ENCODE measurements at regions not wholly inside any gene's neighbourhood (a gene's known extent, or its start where the extent isn't known, plus 50 kb on each side); places are given as distances from the start of the nearest gene placed in this dataset.

DNA sequence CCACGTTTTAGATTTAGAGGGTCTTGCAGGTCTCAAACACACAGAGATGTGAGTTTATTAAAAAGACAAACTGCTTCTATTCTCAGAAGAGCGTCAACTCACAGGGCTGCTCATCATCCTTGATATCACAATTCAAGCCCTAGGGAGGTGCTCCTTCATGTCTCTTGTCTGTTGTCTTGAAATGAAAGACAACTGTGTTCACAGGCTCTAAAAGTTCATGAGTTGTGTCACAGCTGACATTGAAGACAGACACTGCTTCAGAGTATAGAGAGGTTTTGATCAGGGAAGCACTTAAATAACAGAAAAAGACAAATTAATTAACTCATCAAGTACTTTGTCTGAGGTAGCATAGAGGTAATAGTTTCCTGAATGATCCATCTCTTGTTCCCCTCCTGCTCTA, 1917.6 kb upstream of the WWC1 start:
- no peak for DNase-seq

DNA sequence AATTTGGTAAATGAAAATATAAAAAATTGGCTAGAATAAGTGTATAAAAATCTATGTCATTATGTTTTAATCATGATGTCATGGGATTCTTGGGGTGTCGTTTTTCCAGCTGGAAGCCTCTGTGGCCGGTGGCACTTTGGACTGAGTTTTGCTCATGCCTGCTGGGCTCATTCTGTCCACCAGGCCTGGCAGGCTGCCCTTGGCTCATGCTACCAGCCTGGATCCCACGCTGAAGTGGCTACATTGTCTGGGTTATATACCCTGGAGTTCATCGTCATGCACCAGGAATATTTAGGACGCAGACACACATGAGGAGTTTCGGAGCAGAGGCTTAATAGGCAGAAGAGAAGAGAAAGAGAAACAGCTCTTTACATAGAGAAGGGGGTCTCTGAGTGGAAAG, 1913.7 kb upstream of the WWC1 start:
- DNase-seq, result no peak

DNA sequence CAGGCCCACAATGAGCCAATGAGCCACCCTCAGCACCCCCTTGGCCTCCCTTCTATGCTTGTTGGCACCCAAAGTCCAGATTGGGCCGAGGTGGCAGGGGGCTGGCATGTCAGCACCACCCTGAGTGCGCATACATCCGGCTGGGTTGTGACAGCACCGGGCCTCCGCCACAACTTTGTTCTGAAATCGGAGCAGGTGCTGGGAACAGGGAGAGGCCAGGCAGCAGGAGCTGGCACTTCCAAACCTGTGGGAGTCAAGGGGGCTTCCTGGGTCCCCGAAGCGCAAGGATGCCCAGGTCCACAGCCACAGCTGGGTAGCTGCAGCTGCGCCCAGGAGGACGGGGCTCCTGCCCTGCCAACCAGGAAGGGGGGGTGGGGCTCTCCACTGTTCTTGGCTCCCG, 1911.9 kb upstream of the WWC1 start:
- no peak for DNase-seq

DNA sequence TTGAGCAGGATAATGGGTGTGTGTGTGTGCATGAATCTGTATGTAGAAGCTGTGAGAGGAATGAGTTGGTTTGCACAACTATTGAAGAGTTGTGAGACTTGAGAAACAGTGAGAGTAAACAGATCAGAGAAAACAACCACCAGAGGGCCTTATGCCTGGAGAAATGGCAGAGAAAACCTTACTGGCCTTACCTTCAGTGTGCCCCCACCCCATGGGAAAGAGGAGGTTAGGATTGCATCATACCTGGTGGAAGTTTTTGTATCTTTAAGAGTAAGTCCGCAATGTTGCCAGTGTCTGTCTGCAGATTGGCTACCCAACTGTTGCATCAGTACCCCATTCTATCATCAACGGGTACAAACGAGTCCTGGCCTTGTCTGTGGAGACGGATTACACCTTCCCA, 1909.4 kb upstream of the WWC1 start:
- DNase-seq, result no peak

DNA sequence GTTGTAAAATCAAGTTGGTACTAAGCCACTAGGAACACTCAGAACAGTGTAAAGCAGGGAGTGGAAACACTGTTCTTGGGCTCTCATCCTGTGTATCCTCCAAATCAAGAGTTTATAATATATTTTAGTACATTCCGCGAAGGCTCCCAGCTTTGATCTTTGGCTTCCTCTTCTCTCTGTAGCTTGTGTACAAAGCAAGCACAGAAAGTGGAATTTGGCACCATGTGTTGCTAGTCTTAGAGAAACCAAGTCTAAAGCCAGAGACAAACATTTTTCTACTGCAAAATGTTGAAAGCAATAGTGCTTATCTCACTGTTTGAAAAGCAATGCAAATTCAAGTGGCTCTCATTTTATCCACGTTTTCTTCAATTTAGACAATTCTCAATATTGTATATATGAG, 1893.3 kb upstream of the WWC1 start:
- DNase-seq, result no peak

DNA sequence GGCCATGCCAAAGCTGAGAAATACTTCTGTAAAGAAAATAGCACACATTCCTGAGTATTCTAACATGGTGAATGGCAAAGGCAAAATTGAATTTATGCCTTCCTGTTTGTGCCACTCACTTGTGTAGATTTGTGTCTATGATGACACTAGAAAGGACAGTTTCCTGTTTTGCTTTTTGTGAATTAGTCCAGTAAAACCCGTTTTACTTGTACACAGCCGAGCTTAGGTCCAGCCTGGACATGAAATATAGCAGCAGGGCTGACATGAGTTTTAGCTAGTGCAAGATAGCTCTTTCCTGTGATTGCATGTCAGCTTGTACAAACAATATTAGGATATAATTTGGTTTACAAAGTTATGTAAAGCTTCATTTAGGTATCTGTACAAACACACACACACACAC, 1891.7 kb upstream of the WWC1 start:
- no peak for DNase-seq

DNA sequence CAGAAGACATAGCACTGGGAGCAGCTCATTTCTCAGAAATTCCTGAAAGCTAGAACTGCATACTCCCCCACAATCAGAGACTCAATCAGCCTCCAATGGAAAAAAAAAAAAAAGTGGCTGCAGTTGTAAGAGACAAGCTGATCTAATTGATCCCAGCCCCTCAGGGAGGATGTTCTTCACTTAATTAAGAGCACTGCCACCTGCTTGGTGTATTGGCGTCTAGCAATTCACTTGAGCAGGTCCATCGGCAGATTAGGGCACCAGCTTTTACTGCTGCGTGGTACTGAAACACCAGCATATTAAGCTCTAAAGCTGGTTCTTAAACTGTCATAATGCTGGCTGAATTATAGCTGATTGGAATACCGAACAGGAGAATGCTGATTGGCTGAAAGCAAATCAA, 1890.1 kb upstream of the WWC1 start:
- DNase-seq, result no peak

DNA sequence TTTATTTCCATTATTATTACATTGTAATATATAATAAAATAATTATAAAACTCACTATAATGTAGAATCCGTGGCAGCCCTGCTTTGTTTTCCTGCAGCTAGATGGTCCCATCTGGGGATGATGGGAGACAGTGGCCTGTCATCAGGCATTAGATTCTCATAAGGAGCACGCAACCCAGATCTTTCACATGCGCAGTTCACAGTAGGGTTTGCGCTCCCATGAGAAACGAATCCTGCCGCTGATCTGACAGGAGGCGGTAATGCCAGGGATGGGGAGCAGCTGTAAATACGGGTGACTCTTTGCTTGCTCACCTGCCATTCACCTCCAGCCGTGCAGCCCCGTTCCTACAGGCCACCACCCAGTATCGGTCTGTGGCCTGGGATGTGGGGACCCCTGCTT, 1879.3 kb upstream of the WWC1 start:
- no peak for DNase-seq

DNA sequence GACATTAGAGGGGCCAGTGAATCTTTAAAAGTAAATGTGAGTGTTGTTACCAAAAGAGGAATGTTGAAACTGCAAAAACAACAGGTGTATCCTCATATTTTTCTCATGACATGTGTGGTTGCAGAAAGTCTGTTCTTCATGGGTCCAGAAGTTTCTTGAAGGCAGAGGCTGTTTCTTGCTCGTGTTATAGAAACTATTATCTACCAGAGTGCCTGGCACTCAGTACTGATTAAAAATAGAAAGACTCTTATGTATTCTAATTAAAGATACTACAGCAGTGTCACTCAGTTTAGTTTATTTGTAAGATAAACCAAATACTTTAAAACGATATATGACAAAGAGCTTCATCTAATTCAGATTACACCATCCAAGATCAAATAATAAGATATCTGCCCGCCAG, 1864.2 kb upstream of the WWC1 start:
- no peak for DNase-seq

DNA sequence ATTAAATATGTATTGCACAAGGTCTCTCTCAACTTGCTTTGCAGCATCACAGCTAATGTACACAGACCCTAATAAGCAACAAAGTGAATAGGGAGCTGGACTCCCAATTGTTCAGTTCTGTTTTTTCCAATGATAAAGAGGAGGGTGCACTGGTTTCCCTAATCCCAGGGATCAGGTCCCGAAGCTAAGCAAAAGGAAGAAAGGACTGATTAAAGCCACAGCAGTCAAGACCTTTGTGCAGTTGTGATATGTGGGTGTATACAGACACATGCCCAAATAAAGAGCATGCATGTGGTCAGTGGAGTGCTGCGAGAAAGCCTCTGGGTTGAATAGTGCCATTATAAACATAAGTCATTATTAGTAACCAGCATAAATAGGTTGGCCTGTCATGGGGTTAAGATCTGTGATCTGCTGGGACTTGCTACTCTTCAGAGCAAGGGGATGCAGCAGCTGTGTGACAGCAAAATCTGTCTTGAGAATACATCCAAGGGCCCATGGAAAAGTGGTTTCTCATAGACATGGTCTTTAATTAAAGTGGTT, 1863.1 kb upstream of the WWC1 start:
- no peak for DNase-seq

DNA sequence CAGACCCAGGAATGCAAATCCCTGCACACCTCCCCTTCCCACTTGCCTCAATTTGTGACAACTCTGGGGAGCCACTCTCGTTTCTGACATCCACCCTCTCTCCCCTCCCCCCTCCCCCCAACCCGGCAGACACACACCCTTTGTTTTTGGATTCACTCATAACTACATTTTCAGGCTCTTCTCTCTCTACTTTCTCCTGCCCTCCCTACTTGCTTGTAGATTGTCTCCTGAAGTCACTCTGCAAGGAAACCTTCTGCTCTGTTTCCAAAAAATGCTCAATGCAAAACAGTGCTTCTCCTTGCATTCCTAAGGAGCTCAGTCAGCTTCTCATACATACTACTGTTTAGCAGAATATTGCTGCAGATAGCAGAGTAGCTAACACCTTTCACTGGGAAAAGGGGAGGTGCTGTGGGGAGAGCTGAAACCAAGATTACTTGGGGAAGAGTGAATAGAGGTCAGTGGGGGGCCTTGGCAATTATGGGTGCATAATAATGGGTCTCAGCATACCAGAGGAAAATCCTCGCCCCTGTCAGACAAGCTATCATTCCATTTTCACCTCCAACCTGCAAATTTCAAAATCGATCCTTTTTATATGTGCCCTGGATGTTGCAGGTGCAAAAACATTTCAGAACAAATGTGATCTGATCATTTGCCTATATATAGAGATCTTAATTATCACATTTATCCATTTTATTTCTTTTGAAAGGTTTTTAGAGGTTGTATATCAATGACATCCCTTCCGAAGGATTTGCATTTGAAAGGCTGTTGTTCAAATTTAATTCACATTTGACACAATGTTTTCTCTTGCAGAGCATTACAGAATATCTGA, 1860.7 kb upstream of the WWC1 start:
- DNase-seq, result no peak

DNA sequence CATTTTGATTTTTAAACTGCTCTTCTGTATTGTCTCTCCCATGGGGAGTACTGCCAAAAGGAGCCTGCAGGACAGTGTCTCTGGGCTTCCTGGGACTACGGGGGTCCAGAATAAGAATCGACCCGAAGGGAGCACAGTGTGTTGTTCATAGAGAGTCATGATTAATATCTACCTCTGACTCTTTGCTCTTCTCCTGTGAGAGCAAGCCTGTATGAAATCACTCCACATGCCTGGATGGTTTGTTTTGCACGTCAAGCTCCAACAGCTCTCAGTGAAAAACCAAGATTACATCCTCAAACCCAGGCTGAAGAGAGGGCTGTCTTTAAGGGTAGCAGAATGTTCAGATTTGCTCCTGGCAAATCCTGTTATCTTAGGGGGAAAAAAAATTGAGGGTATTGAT, 1860.0 kb upstream of the WWC1 start:
- no peak for DNase-seq

DNA sequence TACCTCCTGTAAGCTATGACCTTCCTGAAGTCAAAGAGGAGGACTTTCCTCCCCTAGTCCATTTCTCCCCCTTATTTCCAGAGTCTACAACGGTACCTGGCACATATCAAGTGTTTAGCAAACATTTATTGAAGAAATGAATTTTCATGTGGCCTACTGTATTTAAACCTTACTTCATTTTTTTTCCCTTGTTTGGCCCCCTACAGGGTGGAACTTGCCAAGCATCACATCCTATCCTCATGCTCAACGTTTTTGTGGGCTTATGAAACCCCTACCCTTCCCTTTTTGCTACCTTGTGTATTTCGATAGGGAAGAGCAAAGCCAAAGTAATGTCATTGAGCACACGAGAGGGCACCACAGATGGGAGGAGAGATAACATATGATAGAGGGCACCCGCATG, 1857.8 kb upstream of the WWC1 start:
- no peak for DNase-seq

DNA sequence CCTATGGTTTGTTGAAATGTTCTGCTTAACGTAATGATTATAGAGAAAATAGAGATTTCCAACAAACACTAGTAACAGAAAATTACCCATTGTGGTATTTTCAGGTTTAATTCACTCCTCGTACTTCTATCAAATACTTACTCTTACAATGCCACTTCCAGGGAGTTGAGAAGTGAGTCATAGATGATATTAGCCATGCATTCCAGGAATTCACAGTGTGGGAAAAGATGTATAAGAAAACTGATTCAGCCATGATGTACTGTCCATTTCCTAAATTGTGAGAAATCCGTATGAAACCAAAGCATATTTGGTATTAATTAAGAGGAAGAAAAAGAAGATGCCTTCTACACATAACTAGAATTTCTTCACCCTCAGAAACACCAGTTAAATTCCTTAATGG, 1854.6 kb upstream of the WWC1 start:
- DNase-seq, result no peak

DNA sequence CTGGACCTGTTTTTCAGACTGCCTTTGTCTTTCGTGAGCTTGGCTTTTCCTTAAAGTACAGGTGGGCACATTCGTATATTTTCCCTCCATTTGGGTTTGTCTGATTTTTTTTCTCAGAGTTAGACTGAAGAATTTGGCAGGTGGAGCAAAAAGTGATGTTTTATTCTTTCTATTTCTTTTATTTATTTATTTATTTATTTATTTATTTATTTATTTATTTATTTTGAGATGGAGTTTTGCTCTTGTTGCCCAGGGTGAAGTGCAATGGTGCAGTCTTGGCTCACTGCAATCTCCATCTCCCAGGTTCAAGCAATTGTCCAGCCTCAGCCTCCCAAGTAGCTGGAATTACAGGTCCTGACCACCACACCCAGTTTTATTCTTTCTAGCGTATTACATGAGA, 1805.1 kb upstream of the WWC1 start:
- no peak for DNase-seq

DNA sequence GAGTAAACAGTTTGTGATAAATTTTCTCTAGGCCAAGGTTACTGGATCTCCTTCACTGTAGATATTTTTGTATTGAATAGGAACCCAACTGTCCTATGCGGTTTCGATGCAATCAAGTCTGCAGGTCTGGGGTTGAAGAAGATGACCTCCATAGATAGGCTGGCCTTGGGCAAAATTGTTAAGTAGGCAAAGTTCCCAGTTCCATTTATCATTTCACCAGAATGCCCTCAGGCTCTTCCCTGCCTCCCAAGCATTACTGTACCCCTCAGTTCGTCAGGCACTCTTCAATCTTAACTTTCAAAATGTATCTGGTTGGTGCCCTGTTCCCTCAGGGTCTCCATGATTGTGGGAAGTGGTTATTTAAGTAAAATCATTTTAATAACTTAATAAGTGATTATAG, 1802.9 kb upstream of the WWC1 start:
- DNase-seq, result no peak

DNA sequence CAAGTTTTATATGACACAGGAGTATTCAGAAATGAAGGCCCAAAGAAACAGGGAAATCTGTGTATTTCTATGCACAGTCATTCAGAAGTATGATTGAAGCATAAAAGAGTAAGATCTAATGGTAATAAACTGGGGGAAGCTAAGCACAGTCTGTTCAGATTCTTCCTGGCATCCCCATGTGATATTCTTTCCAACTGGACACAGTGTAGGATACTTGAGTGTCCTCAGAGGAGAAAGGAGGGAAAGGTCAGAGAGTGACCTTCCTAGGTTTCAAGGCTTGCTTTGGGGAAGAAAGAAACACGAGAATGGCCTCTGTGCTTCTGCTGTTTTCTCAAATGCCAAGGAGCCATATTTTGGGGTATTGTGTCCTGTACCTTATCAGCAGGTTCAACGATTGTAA, 1798.4 kb upstream of the WWC1 start:
- DNase-seq, result no peak

DNA sequence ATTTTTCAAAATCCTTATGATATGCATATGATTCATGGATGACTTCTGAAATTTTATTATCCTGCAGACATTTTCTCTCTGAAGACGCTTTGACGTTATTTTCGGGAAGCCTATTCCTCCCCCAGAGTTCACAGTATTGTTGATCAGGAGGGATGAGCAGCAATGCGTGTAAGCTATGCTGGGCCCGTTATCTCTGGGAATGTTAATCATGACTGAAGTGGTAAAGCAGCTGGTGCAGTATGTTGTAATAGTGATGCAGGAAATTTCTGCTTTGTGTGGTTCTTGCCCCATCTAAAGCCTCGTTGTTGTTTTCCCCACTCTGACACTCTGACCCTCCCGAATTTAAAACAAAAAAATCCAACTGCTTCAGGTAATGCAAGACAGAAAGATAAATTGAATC, 1797.8 kb upstream of the WWC1 start:
- DNase-seq, result no peak

DNA sequence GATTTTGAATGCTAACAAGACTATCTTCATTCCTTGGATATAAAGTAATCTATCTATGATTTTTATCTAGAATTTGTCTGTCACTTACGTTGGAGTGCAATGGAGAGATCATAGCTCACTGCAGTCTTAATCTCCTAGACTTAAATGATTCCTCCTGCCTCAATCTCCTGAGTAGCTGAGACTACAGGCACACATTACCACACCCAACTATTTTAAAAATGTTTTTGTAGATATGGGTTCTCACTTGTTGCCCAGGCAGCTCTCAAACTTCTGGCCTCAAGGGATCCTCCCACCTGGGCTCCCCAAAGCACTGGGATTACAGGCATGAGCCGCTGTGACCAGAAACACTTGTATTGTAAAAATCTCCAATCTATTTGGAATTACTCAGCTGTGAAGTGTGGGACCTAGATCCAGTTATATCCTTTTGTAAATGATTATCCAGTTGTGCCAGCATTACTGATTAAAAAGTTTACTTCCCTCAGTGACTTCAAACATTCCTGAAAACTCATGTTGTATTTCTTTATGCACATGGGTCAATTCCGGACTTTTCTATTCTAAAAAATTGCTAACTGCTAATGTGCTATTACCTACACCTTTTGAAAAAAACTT, 1793.8 kb upstream of the WWC1 start:
- no peak for DNase-seq

DNA sequence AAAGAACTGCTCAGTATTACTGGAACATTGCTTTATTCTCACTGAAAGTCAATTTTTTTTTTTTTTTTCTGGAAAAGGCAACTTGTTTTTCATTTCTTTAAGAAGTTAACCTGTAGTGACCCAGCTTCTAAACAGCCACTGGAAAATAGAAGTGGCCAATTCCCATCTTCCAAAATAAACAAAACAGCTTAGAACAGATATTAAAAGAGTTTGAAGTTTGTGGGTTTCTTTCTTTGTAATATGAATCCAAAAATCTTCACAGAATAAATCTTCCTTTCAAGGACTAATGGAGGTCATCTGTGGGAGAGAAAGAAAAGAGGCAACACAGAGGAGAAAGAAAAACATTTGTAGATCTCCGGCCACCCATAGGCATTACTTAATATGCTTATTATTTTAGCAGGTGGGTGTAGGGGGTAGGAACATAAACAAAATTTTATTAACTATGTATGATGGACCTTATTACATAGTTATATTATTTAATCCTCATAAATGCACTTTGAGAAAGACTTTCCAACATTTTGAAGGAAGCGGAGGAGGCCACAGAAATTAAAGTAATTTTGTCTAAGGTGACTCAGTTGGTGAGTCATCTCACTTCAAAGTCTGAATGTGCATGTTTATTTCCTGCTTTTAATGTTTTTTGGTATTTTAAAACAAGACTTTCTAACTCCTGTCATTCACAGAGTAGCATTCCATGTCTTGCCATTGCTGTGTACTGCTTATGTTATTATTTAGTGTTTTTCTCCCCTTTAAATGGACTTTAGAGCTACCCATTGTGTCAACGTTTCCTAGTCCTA, 1791.8 kb upstream of the WWC1 start:
- DNase-seq, result no peak

DNA sequence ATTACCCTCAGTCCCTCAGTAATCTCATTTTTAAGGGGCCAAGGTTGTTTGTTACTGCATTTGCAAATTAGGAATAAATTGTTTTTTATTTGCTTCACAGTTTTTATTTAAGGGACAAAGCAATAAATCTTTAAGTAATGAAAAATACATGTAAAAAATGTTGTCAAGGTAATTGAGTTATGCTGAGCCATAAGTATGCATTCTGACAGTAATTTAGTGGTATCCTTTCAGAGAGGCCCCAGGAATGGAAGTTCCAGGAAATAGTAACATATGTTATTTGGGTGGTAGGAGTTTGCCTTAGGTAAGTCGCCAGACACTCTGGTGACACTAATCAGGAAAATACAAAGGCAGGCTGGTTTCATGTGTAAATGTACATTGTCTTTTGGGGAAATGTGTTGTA, 1787.9 kb upstream of the WWC1 start:
- DNase-seq, result no peak

DNA sequence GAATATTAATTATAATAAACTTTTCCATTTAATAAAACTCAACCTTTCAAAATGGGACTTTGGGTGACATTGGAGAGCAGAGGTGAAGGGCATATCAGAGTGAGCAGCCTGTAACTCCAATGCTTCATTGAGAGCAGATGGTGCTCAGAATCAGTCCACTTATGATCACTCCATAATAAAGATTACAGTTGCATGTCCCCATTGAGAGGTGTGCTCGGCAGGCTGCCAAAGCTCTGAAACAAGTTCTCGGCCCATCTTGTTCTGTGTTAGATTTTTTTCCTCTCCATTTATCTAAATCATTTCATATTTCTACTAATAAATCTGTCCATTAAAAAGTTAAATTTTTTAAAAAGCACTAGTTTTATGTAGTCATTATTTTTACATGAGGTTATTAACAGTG, 1786.4 kb upstream of the WWC1 start:
- DNase-seq, result no peak

DNA sequence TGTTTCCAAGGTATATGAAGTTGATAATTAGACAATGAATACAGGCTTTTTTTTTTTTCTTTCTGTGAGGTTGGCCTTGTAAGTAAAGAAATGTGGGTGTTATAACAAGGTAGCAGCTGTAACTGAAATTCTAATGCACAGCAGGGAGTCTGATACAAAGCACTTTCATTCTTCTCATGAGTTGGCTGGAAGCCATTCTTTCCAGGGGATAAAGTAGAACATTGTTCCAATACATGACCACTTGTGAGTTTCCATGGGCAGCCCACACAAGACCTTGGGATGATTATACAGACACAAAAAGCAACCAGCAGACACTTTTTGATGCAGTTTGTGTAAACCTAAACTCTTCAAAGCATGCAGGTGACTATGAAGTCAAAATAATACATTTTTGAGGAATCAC, 1785.9 kb upstream of the WWC1 start:
- DNase-seq, result no peak

All from activated CD4-positive, alpha-beta T cell treated with anti-CD3 and anti-CD28 coated beads for 1 hour (primary cell).